Activated CD4-positive, alpha-beta T cell treated with anti-CD3 and anti-CD28 coated beads, Interleukin-2, amount 50 U/mL, for 1 hour (primary cell): ENCODE measurements at regions not wholly inside any gene's neighbourhood (a gene's known extent, or its start where the extent isn't known, plus 50 kb on each side); places are given as distances from the start of the nearest gene placed in this dataset.
"Not testable (repeated sequence)": the region's sequence is repeated elsewhere in the genome, so short reads cannot be mapped to it uniquely, and the experiment has no call there.

Experiments
- DNase-seq: peaks from one replicate; pipeline ENCODE4 v3.0.0-alpha.2; 2020

DNA sequence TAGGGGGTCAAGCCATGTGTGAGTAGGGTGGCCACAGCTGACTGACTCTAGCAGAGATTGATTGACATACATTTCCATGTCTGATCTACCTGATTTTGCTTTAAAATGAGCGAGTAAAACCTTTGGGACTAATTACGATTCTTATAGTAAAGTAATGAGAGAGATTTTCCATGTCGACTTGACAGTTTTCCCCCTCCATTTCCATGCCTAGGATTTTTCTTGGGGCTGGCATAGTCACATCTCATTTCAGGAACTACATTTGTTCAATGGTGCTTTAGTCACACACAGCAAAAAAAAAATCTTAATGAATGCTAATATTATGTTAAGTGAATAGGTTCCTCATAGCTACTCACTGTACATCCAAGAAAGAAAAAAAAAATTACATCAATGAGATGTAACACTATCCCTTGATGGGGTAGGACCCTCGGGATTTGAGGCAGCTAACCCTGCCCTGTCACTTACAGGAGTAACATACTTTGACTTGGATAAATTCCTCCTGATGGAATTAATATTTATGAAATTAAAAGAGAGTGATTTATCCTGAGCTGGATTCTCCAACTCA lies 690.9 kb downstream of the TDRD15 start:
- no peak for DNase-seq

DNA sequence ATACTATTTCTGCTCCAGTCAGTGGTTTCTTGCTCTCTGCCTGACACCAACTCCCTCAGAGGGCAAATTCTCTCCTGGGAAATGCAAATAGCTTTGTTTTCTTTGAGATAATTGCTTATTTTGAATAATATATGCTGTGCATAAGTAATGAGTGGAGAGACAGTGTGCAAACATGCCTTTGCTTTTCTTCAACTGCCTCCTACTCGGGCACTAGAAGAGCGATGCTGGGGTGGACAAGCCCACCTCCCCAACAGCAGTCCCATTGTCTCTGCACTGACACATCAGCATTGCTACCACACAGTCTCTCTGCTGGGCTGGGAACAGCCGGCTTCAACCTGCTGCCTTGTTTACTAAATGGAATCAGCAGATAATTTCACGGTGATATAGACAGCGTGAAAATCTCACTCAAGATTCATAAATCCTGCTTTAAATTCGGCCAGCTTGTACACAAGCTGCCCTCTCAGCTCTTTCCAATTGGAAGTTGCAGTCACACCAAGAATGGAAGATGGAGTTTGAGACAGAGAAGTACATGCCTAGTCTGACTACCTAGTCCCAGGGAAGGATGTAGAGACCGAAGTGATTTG lies 694.5 kb downstream of the TDRD15 start:
- DNase-seq: no peak

DNA sequence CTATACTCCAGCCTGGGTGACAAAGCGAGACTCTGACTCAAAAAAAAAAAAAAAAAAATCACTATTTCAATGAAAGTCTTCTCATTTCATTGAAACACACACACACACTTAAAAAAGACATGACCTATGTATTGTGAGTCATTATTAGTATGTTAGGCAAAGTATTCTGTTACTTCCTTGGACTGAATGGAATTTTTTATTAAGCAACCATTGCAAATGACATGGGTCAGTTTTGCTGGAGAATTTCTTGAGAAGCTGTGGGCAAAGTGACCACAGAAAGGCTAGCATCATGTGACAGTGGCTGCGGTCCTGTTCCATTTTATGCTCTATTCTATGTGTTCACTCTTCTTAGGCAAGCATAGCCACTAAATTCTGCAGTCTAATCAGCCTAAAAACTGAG lies 695.7 kb downstream of the TDRD15 start:
- no peak for DNase-seq

DNA sequence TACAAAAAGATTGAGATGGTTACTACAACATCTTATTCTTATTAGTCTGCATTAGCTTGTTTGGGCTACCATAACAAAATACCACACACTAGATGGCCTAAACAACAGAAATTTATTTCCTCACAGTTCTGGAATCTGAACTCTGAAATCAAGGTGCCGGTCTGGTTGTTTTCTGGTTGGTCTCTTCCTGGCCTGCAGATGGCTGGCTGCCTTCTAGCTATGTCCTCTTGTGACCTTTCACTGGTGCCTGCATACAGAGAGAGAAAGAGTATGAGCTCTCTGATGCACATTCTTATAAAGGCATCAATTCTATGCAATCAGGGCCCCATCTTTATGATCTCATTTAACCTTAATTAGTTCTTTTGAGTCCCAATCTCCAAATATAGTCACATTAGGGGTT lies 696.5 kb downstream of the TDRD15 start:
- no peak for DNase-seq

DNA sequence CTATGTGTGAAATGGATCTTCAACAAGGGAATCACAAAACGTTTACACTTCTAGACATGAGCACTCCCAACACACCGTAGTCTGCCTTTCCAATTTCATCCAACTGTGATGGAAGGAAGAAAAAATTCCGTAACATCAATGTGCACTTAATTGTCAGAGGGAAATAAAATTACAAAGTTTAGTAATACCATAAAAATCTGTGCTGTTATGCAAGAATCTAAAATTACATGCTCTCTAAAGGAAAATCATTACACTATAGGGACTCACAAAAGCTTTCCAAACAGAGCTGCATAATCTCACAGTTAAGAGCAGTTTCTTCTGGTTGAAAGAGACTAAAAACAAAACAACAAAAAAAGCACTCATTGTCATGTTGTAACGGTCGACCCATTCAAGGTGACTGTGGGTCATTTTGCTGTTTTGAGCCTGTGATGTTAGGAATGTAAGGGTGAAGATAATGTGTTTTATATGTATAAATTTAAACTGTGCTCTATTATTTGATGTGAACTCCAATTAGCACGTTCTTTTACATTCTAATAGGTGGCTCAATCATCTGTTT lies 698.0 kb downstream of the TDRD15 start:
- no peak for DNase-seq

DNA sequence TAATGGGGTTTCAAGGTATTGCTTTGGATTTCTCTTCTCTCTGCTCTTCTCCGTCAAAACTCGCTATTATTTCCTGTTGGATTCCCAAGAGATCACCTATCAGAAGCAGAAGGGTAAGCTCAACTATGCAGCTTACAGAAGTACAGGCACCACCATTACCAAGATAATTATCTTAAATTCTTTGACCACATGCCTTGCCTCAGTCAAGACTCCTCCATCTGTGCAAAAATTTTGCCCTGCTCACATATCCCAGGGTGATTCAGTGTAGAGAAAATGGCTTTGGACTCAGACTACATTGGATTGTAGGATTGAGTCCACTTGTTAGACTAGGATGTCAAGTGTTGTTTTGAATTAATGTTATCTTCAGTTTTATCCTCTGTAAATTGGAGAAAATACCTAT lies 698.7 kb downstream of the TDRD15 start:
- no peak for DNase-seq

DNA sequence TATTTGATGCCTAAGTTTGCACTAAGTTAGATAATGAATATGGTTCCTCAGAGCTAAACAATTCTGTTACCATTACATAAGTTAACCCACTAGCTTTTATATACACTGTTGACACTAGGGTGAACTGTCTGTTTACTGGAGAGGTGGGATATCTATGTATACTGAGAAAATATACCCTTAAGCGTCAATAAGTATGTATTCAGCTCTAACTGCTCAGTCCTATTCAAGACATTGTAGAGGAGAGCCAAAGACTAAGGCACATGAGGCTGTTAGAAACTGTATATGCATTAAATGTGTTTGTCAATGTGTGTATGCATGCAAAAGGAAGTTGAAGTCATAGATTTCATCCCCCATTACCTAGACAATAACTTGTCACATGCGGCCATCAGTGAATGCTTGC lies 710.0 kb downstream of the TDRD15 start:
- no peak for DNase-seq

DNA sequence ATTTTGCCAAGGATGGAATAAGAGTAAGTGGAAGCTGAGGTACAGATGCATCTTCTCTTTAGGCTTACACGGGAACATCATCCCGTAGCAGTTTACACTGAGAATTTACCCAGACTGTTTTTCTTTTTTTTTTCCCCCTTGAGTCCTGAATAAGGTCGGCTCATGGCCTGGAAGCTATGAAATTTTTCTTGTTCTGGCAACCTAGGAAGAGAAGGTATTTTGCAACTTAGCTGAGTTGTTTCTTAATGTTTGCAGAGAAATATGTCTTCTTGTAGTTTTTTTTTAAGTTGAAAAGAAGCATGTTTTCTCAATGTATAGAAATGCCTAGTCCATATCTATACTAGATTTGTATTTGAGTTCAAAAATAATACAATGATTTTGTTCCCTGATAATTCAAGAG lies 712.5 kb downstream of the TDRD15 start:
- DNase-seq: no peak

DNA sequence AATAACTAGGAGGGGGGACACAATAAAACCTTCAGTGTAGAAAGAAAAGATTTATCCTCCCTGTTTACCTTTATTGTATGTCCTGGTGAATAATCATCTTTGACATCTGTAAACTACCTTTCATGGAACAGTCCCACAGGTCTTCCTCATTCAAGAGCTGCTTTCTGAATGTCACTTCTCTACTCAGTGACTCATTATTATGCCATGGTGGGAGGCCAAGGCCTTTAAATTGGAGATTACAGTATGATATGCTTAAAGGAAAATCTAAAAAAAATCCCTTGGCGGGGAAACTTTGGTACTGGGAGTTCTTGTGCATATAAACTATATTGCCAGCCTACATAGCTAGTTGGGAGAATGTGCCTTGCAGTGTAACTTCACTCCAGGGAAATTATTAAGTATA lies 713.0 kb downstream of the TDRD15 start:
- no peak for DNase-seq

DNA sequence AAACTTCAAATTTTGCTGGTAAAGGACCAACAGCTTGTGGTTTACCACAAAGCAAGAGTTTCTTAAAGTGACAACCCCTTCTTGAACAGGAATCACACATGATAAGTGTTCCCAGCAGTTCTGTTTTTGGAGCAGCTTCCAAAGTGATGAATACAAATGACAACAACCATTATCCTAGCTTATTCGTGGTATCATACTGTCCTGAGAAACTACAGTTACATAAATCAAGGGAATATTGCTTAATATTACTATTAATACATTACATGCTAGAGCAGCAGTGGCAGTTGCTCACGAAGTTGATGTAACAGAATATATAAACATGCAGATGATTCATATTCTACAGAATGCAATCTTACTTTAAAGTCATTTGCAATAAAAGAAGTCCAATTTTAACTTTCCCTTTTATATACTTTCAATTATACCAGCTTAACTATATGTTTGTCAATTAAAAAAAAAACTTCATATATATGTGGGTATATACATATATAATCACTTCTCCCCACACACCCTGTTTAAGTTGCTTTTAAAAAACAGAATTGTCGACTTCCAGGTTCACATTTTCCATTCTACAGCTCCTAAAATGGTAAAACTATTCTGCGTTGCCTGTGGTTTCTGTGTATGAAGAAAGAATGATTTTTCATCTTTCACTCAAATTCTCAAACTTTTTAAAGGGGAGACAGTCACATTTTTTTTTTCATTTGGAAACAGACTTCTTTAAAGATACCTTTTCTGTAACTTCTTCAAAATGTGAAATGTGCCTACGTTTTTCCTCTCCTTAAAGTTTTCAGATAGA lies 713.6 kb downstream of the TDRD15 start:
- DNase-seq: no peak

DNA sequence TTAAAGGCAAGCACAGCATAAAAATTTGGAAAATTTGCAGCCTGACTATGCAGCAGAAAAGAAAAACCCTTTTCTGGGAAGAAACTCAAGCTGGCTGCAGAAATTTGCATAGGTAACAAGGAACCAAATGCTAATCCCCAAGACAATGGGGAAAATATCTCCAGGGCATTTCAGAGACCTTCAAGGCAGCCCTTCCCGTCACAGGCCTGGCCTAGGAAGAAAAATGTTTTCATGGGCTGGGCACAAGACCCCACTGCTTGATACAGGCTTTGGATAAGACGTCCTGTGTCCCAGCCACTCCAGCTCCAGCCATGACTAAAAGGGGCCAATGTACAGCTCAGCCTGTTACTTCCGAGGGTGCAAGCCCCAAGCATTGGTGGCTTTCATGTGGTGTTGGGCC lies 717.6 kb downstream of the TDRD15 start:
- DNase-seq: no peak

DNA sequence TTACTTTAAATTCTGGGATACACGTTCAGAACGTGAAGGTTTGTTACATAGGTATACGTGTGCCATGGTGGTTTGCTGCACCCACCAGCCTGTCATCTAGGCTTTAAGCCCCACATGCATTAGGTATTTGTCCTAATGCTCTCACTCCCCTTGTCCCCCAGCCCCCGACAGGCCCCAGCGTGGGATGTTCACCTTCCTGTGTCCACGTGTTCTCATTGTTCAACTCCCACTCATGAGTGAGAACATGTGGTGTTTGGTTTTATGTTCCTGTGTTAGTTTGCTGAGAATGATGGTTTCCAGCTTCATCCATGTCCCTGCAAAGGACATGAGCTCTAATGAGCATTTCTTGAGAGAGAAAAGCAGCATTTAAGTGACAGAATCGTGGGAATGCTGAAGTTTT lies 726.6 kb downstream of the TDRD15 start:
- not testable (repeated sequence) for DNase-seq

DNA sequence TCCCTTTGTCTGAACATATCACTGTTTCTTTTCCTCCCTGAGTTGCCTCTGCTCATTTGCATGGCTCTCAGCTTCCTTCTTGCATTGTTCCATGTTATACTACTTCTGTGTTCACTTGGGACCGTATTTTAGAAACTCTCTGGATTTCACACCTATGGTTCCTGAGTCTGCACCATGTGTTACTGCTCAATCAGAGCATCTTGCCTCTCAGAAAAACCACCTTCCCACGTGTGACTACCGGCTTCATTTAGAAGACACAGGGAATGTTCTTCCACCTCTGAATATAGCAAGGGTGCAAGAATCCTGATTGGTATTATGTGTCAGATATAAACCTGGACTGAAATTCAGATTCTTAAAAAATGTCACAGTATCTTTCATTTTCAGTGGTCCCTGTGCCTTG lies 731.2 kb downstream of the TDRD15 start:
- DNase-seq: no peak

DNA sequence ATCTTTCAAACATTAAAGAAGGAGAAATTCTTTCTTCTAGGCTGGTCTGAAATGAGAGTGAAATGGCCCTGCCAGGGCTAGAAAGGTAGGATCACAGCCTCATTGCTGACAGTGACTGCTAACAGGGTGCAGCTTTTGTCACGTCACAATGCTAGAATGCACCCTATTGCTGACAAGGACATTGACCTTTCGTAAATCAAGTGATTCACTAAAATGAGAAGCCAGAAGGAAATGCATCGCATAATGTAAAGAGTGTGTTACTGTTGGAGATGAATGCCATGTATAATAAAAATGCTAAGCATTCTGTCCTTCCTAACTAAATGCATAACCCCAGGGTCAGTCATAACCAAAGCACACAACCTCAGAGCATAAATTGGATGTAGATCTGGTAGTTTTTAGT lies 732.9 kb downstream of the TDRD15 start:
- DNase-seq: no peak

DNA sequence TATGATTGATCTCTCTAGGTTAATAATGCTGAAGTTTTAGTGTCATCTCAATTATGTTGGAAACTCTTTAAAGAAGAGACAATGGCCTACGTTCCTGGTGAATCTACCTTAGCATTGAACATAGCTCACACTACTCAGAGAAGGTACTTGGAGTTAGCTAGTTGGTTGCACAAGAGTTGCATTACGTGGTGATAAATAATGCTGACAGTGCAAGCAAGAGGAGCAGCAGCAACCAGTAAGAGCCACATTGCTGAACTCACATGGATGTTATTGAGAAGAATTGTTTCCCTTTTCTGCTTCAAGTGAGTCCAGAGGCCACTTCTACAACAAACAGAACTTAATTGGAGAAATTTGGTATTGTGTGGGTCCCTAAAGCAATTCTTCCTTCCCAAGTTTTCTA lies 737.1 kb downstream of the TDRD15 start:
- DNase-seq: no peak

DNA sequence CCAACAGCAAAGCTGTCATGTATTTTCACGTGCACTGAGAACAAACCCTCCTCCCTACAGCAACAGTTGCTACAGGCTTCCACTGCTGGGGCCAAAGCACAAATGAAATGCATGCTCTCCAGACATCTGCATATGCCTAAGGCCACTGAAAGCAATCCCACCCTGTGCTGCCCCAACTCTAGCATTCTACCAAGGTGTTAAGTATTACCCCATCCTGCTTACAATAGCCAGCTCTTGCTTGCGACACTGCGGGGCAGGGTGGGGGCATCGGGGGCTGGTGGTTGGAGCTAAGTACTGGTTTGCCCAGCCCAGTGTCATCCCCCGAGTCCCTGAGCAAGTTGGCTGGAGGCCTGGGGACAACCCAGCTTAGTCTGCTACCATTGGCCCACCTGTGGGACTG lies 742.5 kb downstream of the TDRD15 start:
- DNase-seq: no peak

DNA sequence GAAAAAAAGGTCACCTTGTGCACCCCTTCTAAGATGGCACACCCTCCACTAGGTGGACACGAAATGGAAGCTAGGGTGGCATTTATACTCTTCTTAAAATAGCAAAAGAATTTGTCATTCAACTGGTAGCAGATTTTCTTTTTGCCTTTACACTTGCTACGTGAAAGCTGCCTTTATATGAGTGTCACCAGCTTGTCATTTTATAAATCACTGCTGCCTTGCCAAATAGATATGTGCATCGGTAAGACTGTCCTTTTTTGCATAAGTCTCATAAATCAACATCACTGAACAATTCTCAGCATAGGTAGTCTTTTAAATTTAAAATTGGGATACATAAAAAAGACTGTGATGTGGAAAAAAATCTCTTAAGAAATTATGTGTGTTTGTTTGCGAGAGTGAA lies 764.1 kb downstream of the TDRD15 start:
- no peak for DNase-seq

DNA sequence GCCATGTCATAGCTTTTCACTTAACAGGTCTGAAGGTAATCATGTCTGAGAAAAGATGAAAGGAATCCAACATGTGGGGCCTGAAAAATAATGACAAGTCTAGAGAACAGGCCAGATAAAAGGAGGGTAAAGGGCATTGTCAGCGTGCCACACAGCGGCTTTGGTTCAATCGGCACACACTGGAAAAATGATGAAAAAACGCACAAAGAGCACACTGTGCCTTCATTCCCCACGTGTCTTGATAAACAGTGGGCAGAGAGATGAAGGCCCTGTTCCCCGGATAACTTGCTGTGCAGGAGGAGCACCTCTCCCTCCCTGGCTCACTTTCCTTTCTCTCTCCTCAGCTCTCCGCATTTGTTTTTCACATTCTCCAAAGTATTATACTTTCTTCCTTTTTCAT lies 766.3 kb downstream of the TDRD15 start:
- DNase-seq: no peak

DNA sequence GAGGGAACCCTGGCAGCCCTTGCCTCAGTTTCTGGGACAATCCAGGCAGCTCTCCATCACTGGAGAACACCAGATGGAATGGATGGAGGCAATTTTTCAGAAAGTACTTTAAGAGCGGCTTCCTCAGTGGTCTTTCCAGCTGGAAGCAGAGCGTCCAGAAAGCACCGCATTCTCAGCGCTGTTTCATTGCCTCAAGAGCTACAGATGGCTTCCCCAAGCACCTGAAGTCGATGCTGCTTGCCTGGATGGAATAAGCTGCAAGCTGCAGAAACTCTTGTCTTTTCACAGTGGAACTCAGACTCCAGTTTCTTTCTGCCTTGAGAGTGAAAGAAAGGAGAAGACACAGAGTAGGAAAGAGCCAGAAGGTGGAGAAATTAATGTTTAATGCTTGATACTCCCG lies 766.9 kb downstream of the TDRD15 start:
- no peak for DNase-seq

DNA sequence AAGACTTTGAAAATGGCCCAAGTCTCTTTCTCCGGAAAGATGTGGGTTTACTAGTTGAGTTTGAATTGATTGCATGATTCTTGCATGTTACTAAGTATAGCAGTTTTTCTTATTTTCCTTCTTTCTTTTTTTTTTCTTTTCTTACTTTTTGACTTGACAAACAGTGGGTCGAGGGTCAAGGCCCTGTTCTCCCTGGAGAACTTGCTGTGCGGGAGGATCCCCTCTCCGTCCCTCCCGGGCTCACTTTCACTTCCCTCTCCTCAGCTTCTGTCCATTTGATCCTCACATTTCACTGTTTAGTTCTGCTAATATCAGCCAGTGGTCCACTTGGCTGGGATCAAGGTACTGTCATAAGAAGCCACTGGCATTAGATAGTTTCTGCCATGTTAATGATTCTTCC lies 767.4 kb downstream of the TDRD15 start:
- no peak for DNase-seq

DNA sequence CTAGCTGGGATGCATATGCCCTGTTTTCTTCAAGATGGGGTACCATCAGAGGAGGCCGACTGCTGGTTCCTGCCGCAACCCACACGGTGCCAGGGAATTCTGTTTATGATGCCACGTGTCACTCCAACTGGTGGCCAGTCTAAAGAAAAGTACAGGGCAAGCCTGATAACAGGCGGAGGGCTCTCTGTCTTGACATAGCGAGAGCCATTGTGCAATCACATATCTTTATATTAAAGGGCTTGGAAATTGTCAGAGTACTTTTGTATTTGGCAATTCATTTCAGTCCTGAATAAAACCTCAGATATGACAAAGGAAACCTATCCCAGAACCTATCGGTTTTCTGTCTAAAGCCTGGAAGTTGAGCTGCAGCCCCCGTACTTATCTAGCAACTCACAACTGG lies 768.4 kb downstream of the TDRD15 start:
- no peak for DNase-seq

DNA sequence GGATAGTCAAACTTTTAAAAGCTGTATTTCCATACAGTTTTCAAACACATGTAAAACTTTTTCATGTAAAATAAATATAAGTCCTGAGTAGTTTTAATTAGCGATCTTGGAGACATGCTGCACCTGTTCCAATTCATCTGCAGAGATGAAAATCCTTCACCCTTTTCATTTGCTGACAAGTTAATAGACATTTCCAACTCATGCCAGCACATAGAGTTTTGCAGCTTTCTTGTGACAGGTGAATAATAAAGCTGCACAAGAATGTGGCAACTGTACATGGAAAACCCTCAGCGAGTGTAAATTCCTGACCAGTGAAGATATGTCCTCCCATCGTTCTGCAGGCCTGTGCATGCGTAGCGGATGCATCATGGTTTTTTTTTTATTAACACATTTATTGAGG lies 771.4 kb downstream of the TDRD15 start:
- DNase-seq: no peak

DNA sequence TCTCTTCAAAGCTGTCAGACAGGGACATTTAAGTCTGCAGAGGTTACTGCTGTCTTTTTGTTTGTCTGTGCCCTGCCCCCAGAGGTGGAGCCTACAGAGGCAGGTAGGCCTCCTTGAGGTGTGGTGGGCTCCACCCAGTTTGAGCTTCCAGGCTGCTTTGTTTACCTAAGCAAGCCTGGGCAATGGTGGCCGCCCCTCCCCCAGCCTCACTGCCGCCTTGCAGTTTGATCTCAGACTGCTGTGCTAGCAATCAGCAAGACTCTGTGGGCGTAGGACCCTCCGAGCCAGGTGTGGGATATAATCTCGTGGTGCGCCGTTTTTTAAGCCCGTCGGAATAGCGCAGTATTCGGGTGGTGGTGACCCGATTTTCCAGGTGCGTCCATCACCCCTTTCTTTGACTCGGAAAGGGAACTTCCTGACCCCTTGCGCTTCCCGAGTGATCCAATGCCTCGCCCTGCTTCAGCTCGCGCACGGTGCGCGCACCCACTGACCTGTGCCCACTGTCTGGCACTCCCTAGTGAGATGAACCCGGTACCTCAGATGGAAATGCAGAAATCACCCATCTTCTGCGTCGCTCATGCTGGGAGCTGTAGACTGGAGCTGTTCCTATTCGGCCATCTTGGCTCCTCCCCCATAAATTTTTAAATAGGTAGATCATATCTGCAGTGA lies 785.1 kb downstream of the TDRD15 start:
- DNase-seq: not testable (repeated sequence)
